Brain pericyte (primary cell): ENCODE measurements at regions not wholly inside any gene's neighbourhood (a gene's known extent, or its start where the extent isn't known, plus 50 kb on each side); places are given as distances from the start of the nearest gene placed in this dataset.
"Not testable (repeated sequence)": the region's sequence is repeated elsewhere in the genome, so short reads cannot be mapped to it uniquely, and the experiment has no call there.

Experiments
- DNase-seq: peaks from one replicate; pipeline ENCODE4 v3.0.0-alpha.2; 2012; ENCODE audit warnings: low read depth, low spot score

DNA sequence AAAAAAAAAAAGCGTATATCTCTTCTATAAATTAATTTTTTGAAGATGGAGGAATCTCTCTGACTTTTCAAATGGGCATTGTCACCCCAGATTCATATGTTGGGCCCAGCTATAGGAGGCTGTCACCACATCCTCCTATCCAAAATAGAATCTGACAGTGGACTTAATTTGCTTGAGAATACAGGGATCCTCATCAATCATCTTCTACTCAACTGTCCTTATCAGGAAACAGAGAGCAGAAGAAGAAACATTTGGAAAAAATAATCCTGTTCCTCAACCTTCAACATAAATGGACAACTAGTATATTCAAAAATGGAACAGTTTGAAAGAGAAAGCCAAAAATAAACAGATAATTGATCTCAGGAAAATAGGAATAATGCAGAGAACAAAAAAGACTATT is 725.4 kb upstream of the INTU start:
- DNase-seq = no peak

DNA sequence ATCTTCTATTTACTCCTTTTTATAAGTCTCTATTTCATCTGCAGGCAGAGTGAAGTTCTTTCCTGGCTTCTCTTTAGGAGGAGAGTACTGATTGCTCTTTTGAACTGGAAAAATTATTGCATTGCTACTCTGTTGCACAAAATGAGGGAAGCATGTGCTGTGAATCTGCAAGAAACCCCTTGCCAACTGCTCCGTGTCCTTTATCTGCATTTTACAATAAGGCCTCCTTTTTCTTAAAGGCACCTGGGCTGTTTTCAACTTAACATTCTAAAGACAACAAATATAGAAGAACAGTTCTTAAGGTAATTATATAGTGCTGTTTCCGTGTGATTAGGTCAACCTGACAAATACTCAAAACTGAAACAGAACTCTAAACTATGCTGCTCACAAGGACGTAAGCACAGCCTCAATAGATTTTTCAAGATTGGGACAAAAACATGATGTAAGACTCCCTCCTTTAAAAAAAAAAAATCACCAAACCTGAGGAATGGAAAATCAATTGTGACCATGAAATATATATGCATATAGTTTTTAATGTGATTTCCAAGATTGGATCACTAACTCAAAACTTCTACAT is 716.6 kb upstream of the INTU start:
- DNase-seq = no peak

DNA sequence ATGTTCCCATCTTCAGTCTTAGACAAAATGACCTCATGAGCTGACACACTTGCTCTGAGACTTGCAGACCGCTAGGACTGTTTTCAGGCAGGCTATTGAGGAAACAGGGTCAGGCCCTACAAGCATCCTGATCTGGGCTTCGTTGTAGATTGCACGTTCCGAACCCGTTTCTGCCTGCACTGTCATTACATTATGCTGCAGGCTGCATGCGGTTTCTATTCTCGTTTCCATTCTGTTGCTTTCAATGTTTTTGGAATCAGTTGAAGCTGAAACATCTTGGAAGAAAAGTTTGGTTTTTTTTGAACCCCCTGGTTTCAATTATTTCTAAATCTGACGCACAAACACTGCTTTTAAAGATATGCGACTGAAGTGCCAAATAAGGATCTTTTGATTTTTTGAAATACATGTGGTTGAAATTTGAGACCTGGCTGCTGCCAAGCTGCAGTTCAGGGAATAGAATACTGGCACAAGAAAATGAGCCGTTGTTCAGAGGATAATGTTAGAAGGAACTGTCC is 716.1 kb upstream of the INTU start:
- peak; percentile 57 for DNase-seq

DNA sequence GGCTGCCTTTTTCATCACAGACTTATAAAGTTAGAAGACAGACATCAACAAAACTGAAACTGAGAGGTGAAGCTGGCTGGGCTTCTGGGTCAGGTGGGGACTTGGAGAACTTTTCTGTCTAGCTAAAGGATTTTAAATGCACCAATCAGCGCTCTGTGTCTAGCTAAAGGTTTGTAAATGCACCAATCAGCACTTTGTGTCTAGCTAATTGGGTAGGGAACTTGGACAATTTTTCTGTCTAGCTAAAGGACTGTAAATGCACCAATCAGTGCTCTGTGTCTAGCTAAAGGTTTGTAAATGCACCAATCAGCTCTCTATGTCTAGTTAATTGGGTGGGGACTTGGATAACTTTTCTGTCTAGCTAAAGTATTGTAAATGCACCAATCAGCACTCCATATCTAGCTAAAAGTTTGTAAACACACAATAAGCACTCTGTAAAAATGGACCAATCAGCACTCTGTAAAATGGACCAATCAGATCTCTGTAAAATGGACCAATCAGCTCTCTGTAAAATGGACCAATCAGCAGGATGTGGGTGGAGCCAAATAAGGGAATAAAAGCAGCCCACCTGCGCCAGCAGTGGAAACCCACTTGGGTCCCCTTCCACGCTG is 710.3 kb upstream of the INTU start:
- not testable (repeated sequence) for DNase-seq

DNA sequence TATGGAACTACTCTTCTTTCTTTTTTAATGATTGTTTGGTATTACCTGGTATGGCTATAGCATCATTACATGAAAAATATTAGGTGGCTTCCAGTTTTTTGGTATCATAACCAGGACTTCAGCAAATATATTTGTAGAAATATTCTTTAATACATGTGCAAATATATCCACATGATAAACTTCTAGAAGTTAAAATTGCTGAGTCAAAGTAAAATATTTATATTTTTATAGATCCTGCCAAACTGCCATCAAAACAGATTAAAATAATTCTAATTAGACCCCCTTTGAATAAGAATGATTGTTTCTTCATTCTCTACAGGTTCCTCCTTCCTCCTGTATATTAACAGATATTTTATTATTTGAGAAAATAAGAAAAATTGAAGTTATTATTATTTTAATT is 708.5 kb upstream of the INTU start:
- DNase-seq = no peak

DNA sequence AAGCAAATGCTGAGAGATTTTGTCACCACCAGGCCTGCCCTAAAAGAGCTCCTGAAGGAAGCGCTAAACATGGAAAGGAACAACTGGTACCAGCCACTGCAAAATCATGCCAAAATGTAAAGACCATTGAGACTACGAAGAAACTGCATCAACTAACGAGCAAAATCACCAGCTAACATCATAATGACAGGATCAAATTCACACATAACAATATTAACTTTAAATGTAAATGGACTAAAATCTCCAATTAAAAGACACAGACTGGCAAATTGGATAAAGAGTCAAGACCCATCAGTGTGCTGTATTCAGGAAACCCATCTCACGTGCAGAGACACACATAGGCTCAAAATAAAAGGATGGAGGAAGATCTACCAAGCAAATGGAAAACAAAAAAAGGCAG is 702.7 kb upstream of the INTU start:
- not testable (repeated sequence) for DNase-seq

DNA sequence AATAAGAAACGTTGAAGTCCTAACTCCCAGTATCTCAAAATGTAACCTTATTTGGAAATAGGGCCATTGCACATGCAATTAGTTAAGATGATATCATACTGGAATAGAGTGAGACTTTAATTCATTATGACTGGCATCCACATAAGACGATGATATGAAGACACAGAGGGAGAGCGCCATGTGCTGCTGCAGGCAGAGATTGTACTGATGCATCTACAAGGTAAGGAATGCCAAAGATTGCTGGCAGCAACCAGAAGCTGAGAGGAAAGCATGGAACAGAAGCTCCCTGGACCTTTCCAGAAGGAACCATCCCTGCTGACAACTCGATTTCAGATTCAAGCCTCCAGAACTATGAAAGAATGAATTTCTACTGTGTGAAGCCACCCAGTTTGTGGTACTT is 697.0 kb upstream of the INTU start:
- DNase-seq = no peak

DNA sequence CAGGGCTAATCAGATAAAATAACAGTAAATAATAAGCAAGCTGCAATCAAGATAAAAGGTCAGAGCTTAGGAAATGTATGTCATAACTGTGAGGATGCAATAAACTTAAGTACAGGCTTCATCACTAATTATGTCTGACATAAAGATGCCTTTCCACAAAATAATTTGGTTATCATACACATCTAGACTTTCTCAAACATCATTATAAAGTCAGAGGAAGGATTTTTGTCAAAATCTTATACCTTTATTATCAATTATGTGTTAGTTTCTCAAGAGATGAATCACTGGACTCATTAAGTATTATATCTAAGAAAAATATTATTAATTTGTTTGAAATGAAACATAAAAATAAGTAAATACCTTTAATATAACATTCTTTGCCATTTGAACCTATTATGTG is 695.4 kb upstream of the INTU start:
- no peak for DNase-seq

DNA sequence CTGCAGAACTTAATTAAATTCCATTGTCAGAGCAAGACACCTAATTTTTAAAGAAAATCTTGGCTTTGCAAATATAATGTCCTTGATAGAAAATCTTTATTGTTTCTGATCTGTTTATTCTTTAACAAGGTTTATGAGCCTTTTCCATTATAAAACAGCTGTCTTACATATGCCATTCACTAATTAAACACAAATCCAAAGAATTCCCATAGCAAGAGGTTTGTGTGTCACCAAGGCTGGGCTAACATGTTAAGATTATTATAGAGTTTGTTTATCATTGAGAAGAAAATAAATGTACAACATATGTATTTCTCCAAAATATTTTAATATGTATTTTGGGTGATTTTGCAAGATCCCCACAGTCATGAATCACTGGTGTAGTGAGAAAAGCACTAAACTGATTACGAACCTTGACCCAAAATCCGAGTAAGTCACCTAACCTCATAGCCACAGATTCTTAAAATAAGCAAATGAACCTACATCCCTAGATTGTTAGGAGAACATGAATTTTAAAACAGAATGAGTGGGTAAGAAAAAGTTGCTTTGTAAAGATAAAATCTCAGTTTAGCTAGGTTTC is 694.8 kb upstream of the INTU start:
- DNase-seq = no peak

DNA sequence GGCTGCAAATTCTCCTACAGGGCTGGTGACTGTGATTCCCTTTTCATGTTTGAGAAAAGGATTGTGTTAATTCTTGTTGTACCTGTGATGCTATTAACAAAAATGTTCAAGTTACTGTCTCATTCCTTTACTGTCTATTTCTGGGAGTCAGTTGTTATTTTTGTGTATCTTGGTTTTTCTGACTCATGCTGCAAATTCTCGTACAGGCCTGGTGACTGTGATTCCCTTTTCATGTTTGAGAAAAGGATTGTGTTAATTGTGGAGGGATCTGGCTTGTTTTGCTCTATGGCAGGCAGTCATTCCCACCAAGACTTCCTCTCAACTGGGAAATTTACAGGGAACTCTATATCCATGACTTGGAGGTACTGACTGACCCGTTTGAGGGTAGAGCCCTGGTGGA is 693.4 kb upstream of the INTU start:
- no peak for DNase-seq

DNA sequence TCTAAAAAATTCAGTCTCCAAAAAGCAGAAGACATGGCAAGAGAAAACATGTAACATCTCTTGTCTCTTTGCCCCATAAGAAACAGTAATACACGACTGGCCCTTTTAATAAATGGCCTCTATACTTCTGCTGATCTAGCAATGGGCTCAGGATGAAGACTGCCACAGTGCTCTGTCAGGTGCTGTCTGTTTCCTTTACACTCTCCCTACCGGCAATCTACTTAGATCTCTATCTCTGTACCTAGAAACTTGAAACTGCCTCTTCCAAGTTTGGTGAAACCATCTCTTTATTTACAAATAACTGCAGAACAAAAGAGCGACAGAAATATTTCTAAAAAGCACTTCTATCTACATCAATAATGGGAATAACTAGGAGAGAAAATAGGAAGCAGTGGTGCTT is 685.2 kb upstream of the INTU start:
- DNase-seq = no peak

DNA sequence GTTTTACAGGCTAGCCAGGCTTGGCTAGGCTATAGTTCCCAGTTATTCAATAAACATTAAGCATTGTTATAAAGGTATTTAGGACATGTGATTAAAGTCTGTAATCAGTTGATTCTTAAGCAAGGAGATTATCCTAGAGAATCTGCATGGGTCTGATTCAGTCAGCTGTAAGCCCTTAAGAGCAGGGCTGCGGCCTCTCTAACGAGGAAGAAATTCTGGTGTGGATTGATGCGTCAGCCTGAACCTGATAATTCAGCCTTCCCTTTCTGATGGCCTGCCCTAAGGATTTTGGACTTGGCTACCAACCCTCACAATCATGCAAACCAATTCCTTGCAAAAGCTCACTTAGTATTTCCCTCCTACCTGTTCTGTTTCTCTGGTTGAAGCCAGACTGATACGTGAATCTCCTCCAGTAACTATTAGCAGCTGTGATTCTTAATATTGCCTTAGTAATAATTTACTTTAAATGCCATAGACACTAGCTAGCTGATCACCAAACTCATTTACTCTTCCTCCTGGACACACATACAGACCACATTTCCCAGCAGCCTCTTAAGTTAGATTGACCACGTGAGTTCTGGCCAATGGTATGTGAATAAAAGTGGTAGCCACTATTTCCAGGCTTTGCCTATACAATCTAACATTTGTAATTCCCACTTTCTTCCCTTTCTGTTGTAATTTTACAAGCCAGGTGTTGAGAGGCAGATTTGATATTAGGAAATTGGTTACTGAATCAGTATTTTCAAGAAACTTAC is 678.0 kb upstream of the INTU start:
- no peak for DNase-seq

DNA sequence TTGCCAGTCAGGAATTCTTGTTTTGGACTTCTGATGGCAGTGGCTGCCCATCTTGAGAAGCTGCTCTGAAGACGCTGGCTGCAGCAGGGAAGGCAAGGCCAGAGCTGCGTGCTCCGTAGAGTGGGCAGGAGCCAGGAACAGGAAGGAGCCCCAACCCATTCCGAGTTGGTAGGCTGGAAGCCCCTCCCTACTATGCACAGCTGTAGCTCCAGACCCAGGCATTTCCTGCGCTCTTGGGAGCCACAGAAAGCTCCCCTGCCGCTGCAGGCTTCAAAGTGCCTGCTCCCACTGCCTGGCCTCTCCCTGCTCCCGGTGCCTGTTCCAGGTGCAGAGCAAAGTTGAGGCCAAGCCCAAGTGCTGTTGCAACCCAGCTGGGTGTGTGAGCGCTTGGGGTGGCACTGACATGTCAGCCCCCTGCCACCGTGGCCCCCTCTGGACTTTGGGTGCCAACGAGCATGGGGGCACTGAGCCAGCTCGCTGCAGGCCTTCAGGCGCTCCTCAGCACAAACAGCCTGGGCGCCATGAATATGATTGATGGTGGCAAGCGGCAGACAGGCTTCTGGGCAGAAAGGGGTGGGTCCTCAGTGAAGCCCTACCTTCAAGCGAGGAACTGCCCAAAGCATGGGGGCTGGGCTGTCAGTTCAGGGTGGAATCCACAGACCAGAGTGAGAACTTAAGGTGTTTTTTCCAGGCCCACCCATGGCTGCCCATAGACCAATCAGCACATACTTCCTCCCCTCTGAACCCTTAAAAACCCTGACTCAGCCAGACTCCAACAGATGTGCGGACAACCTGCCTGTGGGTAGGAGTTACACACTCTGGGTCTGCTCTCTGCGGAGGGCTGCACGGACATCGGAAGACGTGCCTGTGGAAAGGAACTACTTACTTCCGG is 677.2 kb upstream of the INTU start:
- DNase-seq = no peak

DNA sequence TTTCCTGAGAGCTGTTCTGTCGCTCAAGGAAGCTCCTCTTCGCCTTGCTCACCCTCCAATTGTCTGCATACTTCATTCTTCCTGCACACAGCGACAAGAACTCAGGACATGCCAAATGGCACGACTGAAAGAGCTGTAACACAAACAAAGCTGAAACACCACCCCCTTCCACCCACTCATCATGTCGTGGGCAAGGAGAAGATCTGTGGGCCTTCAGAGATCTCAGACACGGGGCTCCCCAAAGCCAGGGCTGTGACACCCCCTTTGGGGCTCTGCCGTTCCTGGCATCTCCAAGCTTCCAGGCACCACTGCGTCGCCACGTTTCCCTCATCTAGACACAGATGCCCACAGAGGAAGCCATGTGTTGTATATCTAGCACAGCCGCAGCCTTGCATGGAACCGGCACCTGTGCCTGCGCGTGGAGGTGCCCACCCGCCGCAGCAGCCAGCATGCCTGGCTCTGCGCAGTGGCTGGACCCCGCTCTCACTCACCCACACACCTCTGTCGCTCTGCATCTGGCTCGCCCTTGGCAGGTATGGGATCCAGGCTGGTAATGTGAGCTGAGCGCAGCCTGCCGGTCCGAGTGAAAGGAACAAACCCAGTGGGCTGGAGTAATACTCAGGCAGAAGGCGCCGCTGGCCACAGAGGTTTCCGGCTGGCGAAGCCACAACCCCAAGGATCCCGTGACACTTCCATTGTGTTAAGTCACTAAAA is 676.4 kb upstream of the INTU start:
- DNase-seq = no peak

DNA sequence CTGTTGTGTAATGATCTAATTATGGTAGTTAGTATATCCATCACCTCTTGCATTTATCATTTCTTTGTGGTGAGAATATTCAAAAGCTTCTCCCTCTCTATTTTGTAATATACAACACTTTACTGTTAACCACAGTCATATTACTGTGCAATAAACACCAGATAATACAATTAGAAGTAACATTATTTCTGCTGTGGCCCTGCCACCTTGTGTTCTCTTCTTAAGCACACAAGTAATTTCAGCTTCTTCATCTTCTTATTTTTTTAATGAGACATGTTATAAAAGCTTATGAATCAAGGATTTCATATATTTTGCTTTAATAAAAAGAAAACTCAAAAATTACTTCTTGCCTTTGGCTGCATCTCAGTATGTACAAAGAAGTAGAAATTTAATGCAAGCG is 675.2 kb upstream of the INTU start:
- DNase-seq = no peak

DNA sequence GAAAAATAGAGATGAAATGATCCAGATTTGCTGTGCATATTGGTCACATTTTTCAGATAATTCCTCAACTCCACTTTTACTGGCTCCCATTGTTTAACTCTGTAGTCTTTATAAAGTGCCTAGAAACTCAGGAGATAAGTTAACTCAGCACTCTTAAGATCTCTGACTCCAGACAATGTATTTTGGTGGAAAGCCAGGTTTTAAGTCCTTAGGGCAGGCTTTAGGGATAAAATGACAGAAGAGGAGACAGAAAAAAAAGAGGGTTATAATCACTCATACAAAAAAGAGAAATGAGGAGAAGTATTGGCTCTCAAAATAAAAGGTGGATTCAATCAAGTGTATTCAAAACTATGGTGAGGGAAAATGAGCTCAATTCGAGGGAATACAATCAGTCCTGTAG is 674.8 kb upstream of the INTU start:
- DNase-seq = no peak

DNA sequence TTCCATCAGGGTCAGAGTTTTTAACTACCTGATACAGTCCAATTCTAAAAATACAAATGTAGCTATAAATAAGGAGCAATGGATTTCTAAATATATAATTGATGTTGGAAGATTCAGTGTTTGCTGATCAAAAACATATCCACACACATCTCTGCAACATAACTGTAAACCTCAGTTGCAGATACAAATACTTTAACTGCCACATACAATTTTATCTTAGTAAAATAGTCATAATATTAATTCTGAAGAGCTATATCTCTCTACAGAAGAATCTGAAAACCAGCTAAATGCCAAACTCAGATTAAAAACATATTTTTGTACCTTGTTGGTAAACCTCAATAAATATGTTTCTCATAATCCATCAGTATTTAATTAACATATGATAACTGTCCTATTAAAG is 674.3 kb upstream of the INTU start:
- no peak for DNase-seq

DNA sequence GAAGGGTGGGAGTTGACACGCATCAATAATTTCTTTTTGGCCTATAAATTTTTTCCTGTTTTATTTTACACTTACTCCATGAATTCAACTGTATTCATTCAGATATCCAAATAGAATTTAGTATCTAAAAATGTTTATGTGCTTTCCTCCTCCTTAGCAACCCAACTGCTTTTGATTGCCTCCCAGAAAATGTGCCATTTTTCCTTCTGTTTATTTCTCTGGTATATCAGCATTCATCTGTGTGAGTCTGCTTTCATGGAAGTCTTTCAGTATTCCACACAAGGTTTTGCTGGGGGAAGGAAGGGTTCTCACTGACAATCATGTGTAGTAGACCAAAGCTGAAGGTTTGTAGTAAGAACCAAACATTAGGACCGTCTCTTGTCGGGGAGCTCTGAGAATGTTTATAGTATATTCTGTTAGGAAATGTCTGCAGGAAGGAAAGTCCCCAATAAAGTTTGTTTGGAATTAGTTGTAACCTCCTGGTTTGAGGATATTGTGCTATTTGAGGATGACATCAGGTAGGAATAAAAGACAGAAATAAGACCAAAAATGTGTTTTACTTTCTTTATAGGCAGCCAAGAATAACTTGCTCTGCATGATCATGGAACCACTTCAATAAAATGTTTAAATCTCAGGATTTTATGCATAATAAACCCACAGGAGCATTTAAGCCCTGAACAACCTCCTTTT is 673.6 kb upstream of the INTU start:
- no peak for DNase-seq

DNA sequence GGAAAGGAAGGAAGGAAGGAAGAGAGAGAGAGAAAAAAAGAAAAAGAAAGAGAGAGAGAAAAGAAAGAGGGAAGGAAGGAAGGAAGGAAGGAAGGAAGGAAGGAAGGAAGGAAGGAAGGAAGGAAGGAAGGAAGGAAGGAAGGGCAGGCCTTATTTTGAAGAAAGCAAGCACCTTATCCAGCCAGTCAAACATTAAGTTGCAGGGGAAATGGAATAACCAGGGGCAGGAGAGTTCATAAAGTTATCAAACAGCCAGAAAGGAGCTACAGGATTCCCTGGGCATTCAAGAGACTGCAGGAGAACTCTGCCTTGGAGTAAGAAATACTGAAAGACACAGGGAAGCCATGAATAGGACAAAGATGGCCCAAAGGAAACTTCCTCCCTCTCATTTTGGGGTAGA is 672.0 kb upstream of the INTU start:
- DNase-seq = no peak

DNA sequence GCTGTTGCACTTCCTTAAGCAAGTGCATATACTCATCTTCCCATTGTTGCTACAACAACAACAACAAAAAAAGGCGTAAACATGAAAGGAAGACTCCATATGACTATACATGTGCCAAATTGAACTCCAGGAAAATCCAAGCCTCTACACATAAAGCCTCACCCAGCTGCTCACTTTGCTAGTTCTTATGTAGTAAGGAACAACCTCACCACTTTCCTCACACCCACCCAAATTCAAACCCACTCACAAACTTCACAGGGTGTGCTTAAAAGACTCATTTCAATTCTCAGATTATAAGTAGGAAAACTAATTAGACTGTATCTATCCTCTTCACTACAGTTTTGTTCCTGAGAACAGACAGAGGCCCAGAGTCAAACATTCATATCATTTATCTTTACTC is 671.1 kb upstream of the INTU start:
- DNase-seq = no peak

DNA sequence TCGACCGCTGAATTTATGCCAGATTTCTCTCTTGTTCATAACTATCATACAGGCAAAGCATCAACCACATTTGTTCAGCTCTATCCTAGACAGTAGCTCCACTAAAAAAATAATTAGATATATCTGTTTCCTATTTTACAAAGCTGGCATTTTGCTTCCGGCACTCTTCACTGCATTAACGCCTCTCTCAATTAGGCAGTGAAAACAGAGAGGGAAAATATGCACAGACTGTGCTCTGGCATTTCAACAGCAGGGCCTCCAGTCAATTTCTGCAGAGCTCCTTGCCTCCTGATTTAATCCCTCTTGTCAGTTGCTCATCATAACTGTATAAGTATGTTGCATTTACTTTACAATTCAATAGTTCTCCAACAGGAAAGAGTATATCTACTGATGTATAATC is 666.9 kb upstream of the INTU start:
- DNase-seq = no peak
